ENCODE measurements at regions not wholly inside any gene's neighbourhood (a gene's known extent, or its start where the extent isn't known, plus 50 kb on each side); places are given as distances from the start of the nearest gene placed in this dataset.

GRCh38 chr5:58081435-58081834, 378.5 kb downstream of the PLK2 start:
- H3K9me2 ChIP-seq (ENCODE audit: low read depth, low read length): no peaks in the 10 kb centered on the region
- no peaks in the 10 kb centered on the region for H3K27me3 ChIP-seq (ENCODE audit: insufficient read depth, low read length)
- no peak overlapping the region for H3K4me2 ChIP-seq (ENCODE audit: low read length)
- no peaks in the 10 kb centered on the region for H3K4me1 ChIP-seq (ENCODE audit: insufficient read depth, low read length, severe bottlenecking)
- no peaks in the 10 kb centered on the region for H4K20me1 ChIP-seq (ENCODE audit: insufficient read depth, low read length)
- TF ChIP-seq EZH2 (IDR thresholded peaks at IDR 0.05; ENCODE audit: borderline replicate concordance, low read length): no peak
- TF ChIP-seq, protein P1, sequence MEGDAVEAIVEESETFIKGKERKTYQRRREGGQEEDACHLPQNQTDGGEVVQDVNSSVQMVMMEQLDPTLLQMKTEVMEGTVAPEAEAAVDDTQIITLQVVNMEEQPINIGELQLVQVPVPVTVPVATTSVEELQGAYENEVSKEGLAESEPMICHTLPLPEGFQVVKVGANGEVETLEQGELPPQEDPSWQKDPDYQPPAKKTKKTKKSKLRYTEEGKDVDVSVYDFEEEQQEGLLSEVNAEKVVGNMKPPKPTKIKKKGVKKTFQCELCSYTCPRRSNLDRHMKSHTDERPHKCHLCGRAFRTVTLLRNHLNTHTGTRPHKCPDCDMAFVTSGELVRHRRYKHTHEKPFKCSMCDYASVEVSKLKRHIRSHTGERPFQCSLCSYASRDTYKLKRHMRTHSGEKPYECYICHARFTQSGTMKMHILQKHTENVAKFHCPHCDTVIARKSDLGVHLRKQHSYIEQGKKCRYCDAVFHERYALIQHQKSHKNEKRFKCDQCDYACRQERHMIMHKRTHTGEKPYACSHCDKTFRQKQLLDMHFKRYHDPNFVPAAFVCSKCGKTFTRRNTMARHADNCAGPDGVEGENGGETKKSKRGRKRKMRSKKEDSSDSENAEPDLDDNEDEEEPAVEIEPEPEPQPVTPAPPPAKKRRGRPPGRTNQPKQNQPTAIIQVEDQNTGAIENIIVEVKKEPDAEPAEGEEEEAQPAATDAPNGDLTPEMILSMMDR (IDR thresholded peaks at IDR 0.05; ENCODE audit: low read length): no peak
- H2AFZ ChIP-seq (ENCODE audit: low read length): no peak overlapping the region
- H3K36me3 ChIP-seq (ENCODE audit: insufficient read depth, low read length): no peaks in the 10 kb centered on the region
- no peak overlapping the region for H3K9ac ChIP-seq (ENCODE audit: low read length)
- H3K79me2 ChIP-seq (ENCODE audit: insufficient read depth, low read length): no peaks in the 10 kb centered on the region
- no peak overlapping the region for H3K4me3 ChIP-seq (ENCODE audit: low read depth, low read length, poor library complexity, severe bottlenecking)
- no peak overlapping the region for H3K27ac ChIP-seq (ENCODE audit: low read depth, low read length, poor library complexity, severe bottlenecking)
- H3K9me3 ChIP-seq (ENCODE audit: low read length): no peaks in the 10 kb centered on the region
- H3F3A ChIP-seq (ENCODE audit: insufficient read depth, low read length): no peaks in the 10 kb centered on the region

DNA sequence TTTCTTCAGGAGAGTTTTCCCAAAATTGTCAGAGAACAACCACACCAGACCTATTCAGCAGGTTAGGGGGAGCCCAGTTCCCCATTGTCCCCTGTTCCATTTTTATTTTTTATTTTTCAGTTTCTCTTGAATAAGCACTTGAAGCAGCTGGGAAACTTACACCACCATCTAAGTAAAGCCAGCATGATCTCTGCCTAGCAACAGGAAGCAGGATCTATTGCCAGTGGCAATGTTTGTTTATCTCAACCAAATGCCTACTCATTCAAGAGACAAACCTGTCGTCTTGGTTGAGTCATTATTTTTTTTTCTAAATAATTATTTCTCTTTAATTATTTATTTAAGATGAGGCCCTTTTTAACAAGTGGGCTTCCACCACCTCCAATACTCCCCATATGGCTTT, 379.3 kb downstream of the PLK2 start:
- Histone ChIP-seq H3K9me3 (ENCODE audit: low read length) (no peaks in the 10 kb centered on the region), H3K4me3 (ENCODE audit: low read depth, low read length, poor library complexity, severe bottlenecking) (no peak overlapping the region), H3K36me3 (ENCODE audit: insufficient read depth, low read length) (no peaks in the 10 kb centered on the region), H3K4me2 (ENCODE audit: low read length) (no peak overlapping the region), H3K4me1 (ENCODE audit: insufficient read depth, low read length, severe bottlenecking) (no peaks in the 10 kb centered on the region), H2AFZ (ENCODE audit: low read length) (no peak overlapping the region), H3F3A (ENCODE audit: insufficient read depth, low read length) (no peaks in the 10 kb centered on the region), H3K79me2 (ENCODE audit: insufficient read depth, low read length) (no peaks in the 10 kb centered on the region), H3K27ac (ENCODE audit: low read depth, low read length, poor library complexity, severe bottlenecking) (no peak overlapping the region), H4K20me1 (ENCODE audit: insufficient read depth, low read length) (no peaks in the 10 kb centered on the region), H3K9me2 (ENCODE audit: low read depth, low read length) (no peaks in the 10 kb centered on the region), H3K9ac (ENCODE audit: low read length) (no peak overlapping the region), H3K27me3 (ENCODE audit: insufficient read depth, low read length) (no peaks in the 10 kb centered on the region)
- TF ChIP-seq EZH2 (IDR thresholded peaks at IDR 0.05; ENCODE audit: borderline replicate concordance, low read length): no peak
- TF ChIP-seq, protein P1 (IDR thresholded peaks at IDR 0.05; ENCODE audit: low read length): no peak

DNA sequence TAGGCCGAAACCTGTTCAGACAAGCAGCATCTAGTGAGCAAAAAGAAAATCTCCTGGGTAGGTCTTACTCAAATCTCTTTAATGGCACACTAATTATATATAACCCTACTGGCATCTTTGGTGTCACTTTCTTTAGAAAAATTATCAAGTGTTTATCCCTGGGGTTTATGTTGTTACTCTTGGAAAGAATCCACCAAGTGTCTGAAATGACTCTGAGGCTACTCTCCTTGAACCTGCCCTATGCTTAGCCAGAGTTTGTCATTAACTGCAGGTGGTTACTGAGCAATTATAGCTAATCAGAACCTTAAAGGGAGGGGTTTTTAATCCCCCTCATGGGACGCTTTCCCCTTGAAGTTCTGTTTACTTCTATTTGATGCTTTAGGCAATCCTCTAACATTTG, 381.9 kb downstream of the PLK2 start:
- no peaks in the 10 kb centered on the region for H4K20me1 ChIP-seq (ENCODE audit: insufficient read depth, low read length)
- H3K4me2 ChIP-seq (ENCODE audit: low read length): no peak overlapping the region
- TF ChIP-seq EZH2 (IDR thresholded peaks at IDR 0.05; ENCODE audit: borderline replicate concordance, low read length): no peak
- TF ChIP-seq, protein P1 (IDR thresholded peaks at IDR 0.05; ENCODE audit: low read length): no peak
- no peaks in the 10 kb centered on the region for H3K36me3 ChIP-seq (ENCODE audit: insufficient read depth, low read length)
- no peak overlapping the region for H2AFZ ChIP-seq (ENCODE audit: low read length)
- H3K9me2 ChIP-seq (ENCODE audit: low read depth, low read length): no peaks in the 10 kb centered on the region
- H3K79me2 ChIP-seq (ENCODE audit: insufficient read depth, low read length): no peaks in the 10 kb centered on the region
- no peak overlapping the region for H3K27ac ChIP-seq (ENCODE audit: low read depth, low read length, poor library complexity, severe bottlenecking)
- H3K27me3 ChIP-seq (ENCODE audit: insufficient read depth, low read length): no peaks in the 10 kb centered on the region
- H3K9me3 ChIP-seq (ENCODE audit: low read length): no peaks in the 10 kb centered on the region
- no peaks in the 10 kb centered on the region for H3F3A ChIP-seq (ENCODE audit: insufficient read depth, low read length)
- no peaks in the 10 kb centered on the region for H3K4me1 ChIP-seq (ENCODE audit: insufficient read depth, low read length, severe bottlenecking)
- no peak overlapping the region for H3K9ac ChIP-seq (ENCODE audit: low read length)
- no peak overlapping the region for H3K4me3 ChIP-seq (ENCODE audit: low read depth, low read length, poor library complexity, severe bottlenecking)
